T-helper 2 cell treated with Interferon-gamma antibody and Interleukin-4, amounts not matched to agents 5 μg/mL and 100 μg/mL, for 36 hours (primary cell): ENCODE measurements at regions not wholly inside any gene's neighbourhood (a gene's known extent, or its start where the extent isn't known, plus 50 kb on each side); places are given as distances from the start of the nearest gene placed in this dataset.
A peak's percentile ranks its signal among the peaks of the same experiment; 100 is the strongest.

Source experiments
- DNase-seq: peaks from one replicate; pipeline ENCODE4 v3.0.0; 2021; ENCODE audit warnings: low spot score
- H3K27ac Mint-ChIP-seq: one replicate; pipeline ENCODE4 v1.8.0; 2021; ENCODE audit warnings: mild to moderate bottlenecking, mixed read lengths
- H3K27me3 Mint-ChIP-seq: one replicate; pipeline ENCODE4 v1.8.0; 2021; ENCODE audit warnings: low read depth, mixed read lengths
- H3K36me3 Mint-ChIP-seq: one replicate; pipeline ENCODE4 v1.8.0; 2021; ENCODE audit warnings: low read depth, mixed read lengths
- H3K4me1 Mint-ChIP-seq: one replicate; pipeline ENCODE4 v1.8.0; 2021; ENCODE audit warnings: low read depth, mixed read lengths
- H3K4me3 Mint-ChIP-seq: one replicate; pipeline ENCODE4 v1.8.0; 2022; ENCODE audit warnings: mild to moderate bottlenecking, moderate library complexity, mixed read lengths
- H3K9me3 Mint-ChIP-seq: one replicate; pipeline ENCODE4 v1.8.0; 2021; ENCODE audit warnings: mixed read lengths

- no peaks in the 10 kb centered on the region for H3K36me3 Mint-ChIP-seq
- no peak overlapping the region for H3K4me3 Mint-ChIP-seq
- no peak for DNase-seq
- peaks cover 2% of the 10 kb centered on the region for H3K27me3 Mint-ChIP-seq
- no peaks in the 10 kb centered on the region for H3K4me1 Mint-ChIP-seq
- H3K27ac Mint-ChIP-seq: no peak overlapping the region
- no peaks in the 10 kb centered on the region for H3K9me3 Mint-ChIP-seq
Measured at GRCh38 chr1:244998717-244999346, 134.5 kb upstream of the HNRNPU start.

DNA sequence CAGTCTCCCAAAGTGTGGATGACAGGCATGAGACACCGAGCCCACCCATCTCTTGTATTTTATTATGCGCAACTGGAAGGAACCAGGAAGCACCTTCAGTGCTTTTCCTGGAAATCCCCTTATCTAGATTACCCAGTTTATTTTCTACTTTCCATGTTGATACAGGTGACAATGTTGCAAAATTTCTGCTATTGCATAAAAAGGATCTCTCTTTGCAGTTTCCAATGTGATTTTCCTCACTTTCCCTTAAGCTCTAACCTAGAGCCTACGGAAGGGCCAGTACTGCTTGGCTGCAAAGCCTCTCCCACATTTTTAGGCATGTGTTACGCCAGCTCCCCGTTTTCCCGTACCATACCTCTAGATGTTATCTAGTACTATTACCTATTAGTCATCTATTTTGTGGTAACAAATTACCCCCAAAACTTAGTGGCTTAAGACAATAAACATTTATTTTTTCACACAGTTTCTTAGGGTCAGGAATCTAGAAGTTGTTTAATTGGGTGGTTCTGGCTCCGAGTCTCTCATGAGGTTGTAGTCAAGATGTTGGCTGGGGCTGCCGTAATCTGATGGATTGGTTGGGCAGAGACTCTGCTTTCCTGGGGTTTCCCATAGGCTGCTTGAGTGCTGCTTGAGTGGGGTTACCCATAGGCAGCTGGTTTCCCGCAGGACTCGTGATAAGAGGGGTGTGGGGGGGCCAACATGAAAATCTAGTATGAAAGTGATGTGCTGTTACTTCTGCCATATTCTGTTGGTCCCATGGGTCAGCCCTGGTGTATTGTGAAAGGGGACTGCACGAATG lies 131.5 kb upstream of the HNRNPU start:
- no peaks in the 10 kb centered on the region for H3K9me3 Mint-ChIP-seq
- peaks cover 2% of the 10 kb centered on the region for H3K27me3 Mint-ChIP-seq
- no peaks in the 10 kb centered on the region for H3K36me3 Mint-ChIP-seq
- DNase-seq: no peak
- H3K4me1 Mint-ChIP-seq: no peaks in the 10 kb centered on the region
- no peak overlapping the region for H3K4me3 Mint-ChIP-seq
- no peak overlapping the region for H3K27ac Mint-ChIP-seq

GRCh38 chr1:244992833-244993232 lies 128.5 kb upstream of the HNRNPU start:
- no peaks in the 10 kb centered on the region for H3K27me3 Mint-ChIP-seq
- no peaks in the 10 kb centered on the region for H3K36me3 Mint-ChIP-seq
- H3K27ac Mint-ChIP-seq: no peak overlapping the region
- H3K9me3 Mint-ChIP-seq: no peaks in the 10 kb centered on the region
- H3K4me3 Mint-ChIP-seq: no peak overlapping the region
- H3K4me1 Mint-ChIP-seq: no peaks in the 10 kb centered on the region
- no peak for DNase-seq

GRCh38 chr1:244989813-244990212 lies 125.5 kb upstream of the HNRNPU start:
- no peak for DNase-seq
- Mint-ChIP-seq H3K4me1 (no peaks in the 10 kb centered on the region), H3K4me3 (no peak overlapping the region), H3K9me3 (no peaks in the 10 kb centered on the region), H3K36me3 (no peaks in the 10 kb centered on the region), H3K27me3 (no peaks in the 10 kb centered on the region), H3K27ac (no peak overlapping the region)

- H3K36me3 Mint-ChIP-seq: no peaks in the 10 kb centered on the region
Measured at GRCh38 chr1:244988521-244988920, 124.2 kb upstream of the HNRNPU start.

DNA sequence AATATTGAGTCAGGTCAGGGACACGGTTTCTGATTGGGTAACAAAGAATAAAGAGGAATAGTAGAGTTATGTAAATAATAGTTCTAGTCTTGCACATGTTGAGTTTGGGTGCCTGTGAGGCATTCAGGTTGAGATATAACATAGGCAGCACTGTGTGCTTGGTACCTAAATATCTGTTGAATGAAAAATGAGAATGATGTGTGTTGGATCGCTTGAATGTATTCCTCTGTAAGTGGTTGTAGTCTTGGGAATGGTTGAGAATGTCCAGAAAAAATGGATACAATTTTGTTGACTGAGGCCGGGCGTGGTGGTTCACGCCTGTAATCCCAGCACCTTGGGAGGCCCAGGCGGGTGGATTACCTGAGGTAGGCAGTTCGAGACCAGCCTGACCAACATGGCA lies 116.3 kb upstream of the HNRNPU start:
- H3K27me3 Mint-ChIP-seq: no peaks in the 10 kb centered on the region
- no peaks in the 10 kb centered on the region for H3K9me3 Mint-ChIP-seq
- H3K4me1 Mint-ChIP-seq: no peaks in the 10 kb centered on the region
- no peak overlapping the region for H3K27ac Mint-ChIP-seq
- DNase-seq: no peak
- no peaks in the 10 kb centered on the region for H3K36me3 Mint-ChIP-seq
- H3K4me3 Mint-ChIP-seq: no peak overlapping the region

More at GRCh38 chr1:244988521-244988920, 124.2 kb upstream of the HNRNPU start:
- H3K9me3 Mint-ChIP-seq: no peaks in the 10 kb centered on the region
- H3K4me3 Mint-ChIP-seq: no peak overlapping the region
- no peaks in the 10 kb centered on the region for H3K27me3 Mint-ChIP-seq
- no peak for DNase-seq
- H3K27ac Mint-ChIP-seq: no peak overlapping the region
- no peaks in the 10 kb centered on the region for H3K4me1 Mint-ChIP-seq

GRCh38 chr1:244974550-244974949 lies 110.2 kb upstream of the HNRNPU start:
- H3K36me3 Mint-ChIP-seq: peaks cover 1% of the 10 kb centered on the region
- H3K4me3 Mint-ChIP-seq: no peak overlapping the region
- no peak overlapping the region for H3K27ac Mint-ChIP-seq
- H3K27me3 Mint-ChIP-seq: peaks cover 3% of the 10 kb centered on the region
- peaks cover 8% of the 10 kb centered on the region for H3K4me1 Mint-ChIP-seq
- no peak for DNase-seq
- H3K9me3 Mint-ChIP-seq: no peaks in the 10 kb centered on the region

DNA sequence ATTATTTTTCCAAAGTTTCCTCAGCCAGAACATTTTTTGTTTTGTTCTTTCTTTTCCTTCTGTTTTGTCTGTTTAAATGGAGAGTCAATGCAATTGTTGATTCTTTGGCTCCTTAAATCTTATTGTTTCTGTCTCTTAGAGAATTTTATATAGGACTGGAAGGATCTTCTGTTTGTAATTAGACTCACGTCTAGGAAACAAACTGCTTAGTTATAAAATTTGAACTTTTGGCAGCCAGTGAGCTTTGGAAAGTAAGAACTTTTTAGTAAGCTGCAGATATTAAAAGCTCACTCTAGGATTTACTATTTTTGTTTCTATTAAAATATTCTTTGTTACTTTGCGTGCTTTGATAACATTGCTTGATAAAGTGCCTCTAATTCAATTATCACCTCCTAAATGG lies 109.8 kb upstream of the HNRNPU start:
- peaks cover 1% of the 10 kb centered on the region for H3K36me3 Mint-ChIP-seq
- H3K27me3 Mint-ChIP-seq: peaks cover 3% of the 10 kb centered on the region
- H3K9me3 Mint-ChIP-seq: no peaks in the 10 kb centered on the region
- no peak for DNase-seq
- H3K27ac Mint-ChIP-seq: no peak overlapping the region
- H3K4me1 Mint-ChIP-seq: peaks cover 12% of the 10 kb centered on the region
- H3K4me3 Mint-ChIP-seq: no peak overlapping the region

DNA sequence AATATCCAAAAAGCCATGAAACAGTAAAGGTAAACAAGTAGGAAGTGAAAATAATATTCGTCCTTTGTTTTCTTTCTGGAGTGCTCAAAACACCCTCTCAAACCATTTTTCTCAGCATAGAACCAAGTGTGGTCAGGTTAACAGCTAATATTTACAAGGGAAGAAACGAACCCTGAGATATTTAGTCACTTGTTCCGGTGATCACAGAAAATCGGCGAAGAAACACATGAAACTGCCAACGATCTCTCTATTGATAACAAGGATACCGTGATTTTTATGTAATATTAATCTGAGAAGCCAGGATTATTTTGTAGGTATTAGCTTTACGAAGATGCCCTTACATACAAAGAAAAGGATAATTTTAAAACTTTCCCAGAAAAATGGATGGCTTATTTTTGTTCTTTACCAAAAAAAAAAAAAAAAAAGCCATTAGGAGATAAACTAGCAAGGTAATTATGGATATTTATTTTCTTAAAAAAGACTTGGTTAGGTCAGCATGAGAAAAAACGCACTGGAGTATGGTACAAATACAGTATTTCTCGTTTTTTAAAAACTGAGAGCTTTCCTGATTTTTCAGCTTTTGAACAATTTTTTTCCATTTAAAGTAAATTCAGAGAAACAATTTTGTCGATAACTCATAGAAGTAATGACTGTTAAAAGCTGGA lies 107.3 kb upstream of the HNRNPU start:
- Mint-ChIP-seq H3K4me1 (peaks cover 14% of the 10 kb centered on the region), H3K4me3 (peak overlapping the region; percentile 90), H3K9me3 (no peaks in the 10 kb centered on the region), H3K36me3 (peaks cover 1% of the 10 kb centered on the region), H3K27me3 (peaks cover 3% of the 10 kb centered on the region), H3K27ac (peak overlapping the region; percentile 91)
- DNase-seq: no peak

GRCh38 chr1:244970744-244971551 lies 106.6 kb upstream of the HNRNPU start:
- H3K4me1 Mint-ChIP-seq: peaks cover 14% of the 10 kb centered on the region
- H3K4me3 Mint-ChIP-seq: peak overlapping the region; percentile 90
- H3K9me3 Mint-ChIP-seq: no peaks in the 10 kb centered on the region
- DNase-seq: peak; percentile 89
- peak overlapping the region; percentile 91 for H3K27ac Mint-ChIP-seq
- peaks cover 3% of the 10 kb centered on the region for H3K27me3 Mint-ChIP-seq
- H3K36me3 Mint-ChIP-seq: peaks cover 1% of the 10 kb centered on the region

GRCh38 chr1:244970236-244970743 lies 105.9 kb upstream of the HNRNPU start:
- Mint-ChIP-seq H3K4me3 (peak overlapping the region; percentile 90), H3K27me3 (peaks cover 3% of the 10 kb centered on the region), H3K27ac (peak overlapping the region; percentile 99), H3K36me3 (peaks cover 1% of the 10 kb centered on the region), H3K4me1 (peaks cover 14% of the 10 kb centered on the region), H3K9me3 (no peaks in the 10 kb centered on the region)
- DNase-seq: peak; percentile 71

- Mint-ChIP-seq H3K27ac (peak overlapping the region; percentile 99), H3K4me1 (peaks cover 14% of the 10 kb centered on the region), H3K9me3 (no peaks in the 10 kb centered on the region), H3K27me3 (peaks cover 3% of the 10 kb centered on the region), H3K36me3 (peaks cover 1% of the 10 kb centered on the region), H3K4me3 (peak overlapping the region; percentile 91)
- peak; percentile 42 for DNase-seq
Measured at GRCh38 chr1:244969355-244970235, 105.3 kb upstream of the HNRNPU start.

DNA sequence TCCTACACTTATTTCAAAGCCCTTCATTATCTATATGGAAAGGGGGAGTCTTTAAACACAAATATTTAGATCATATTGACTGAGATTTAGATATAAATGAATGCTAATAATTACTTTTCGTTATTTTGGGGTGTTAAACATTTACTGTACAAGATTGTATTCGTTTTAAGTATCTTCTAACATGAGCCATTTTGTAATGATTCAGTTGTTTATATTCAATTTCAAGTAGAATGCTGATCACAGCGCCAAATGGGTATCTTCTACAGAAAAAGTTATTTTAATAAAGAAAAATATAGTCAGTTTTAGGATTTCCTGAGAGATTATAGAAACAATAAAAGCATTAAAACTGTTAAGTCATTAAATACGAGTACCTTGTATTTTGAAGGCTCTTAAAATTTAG lies 104.5 kb upstream of the HNRNPU start:
- H3K4me1 Mint-ChIP-seq: peaks cover 20% of the 10 kb centered on the region
- H3K4me3 Mint-ChIP-seq: peak overlapping the region; percentile 91
- peaks cover 3% of the 10 kb centered on the region for H3K27me3 Mint-ChIP-seq
- H3K9me3 Mint-ChIP-seq: no peaks in the 10 kb centered on the region
- peak overlapping the region; percentile 50 for H3K27ac Mint-ChIP-seq
- no peak for DNase-seq
- peaks cover 1% of the 10 kb centered on the region for H3K36me3 Mint-ChIP-seq
